OCI-LY3 (cell line): ENCODE measurements at regions not wholly inside any gene's neighbourhood (a gene's known extent, or its start where the extent isn't known, plus 50 kb on each side); places are given as distances from the start of the nearest gene placed in this dataset.

Source experiments
- H2AFZ ChIP-seq: fragments of 200-600, 300-600 bp; shearing (Covaris generic); 2 replicates; pipeline ENCODE4 v1.6.0; 2014; ENCODE audit warnings: antibody characterized with exemption, low read depth, low read length
- H3K27ac ChIP-seq: fragments of 200-600, 300-600 bp; sonication (generic); 2 replicates; pipeline ENCODE4 v1.5.1; 2014; ENCODE audit warnings: mild to moderate bottlenecking, low read length, moderate library complexity, mixed read lengths
- H3K27me3 ChIP-seq: fragments of 200-600, 300-600 bp; sonication (generic); 2 replicates; pipeline ENCODE4 v1.6.1; 2014; ENCODE audit warnings: low read depth, low read length, mixed read lengths
- H3K36me3 ChIP-seq: fragments of 200-600, 300-600 bp; sonication (generic); replicated peaks from 2 replicates; pipeline ENCODE3; 2014; ENCODE audit warnings: low read depth, low read length, mixed read lengths
- H3K4me1 ChIP-seq: fragments of 300-600, 200-600 bp; sonication (generic); 2 replicates; pipeline ENCODE4 v1.6.1; 2014; ENCODE audit warnings: low read length, mixed read lengths
- H3K4me2 ChIP-seq: fragments of 200-600, 300-600 bp; sonication (generic); 2 replicates; pipeline ENCODE4 v1.6.1; 2014; ENCODE audit warnings: low read length, mixed read lengths
- H3K4me3 ChIP-seq: fragments of 300-600, 200-600 bp; sonication (generic); 2 replicates; pipeline ENCODE4 v1.5.1; 2014; ENCODE audit warnings: antibody characterized with exemption, mild to moderate bottlenecking, low read length, moderate library complexity
- H3K79me2 ChIP-seq: fragments of 300-600, 200-600 bp; shearing (Covaris generic); 2 replicates; pipeline ENCODE4 v1.6.1; 2014; ENCODE audit warnings: mild to moderate bottlenecking, low read length, mixed read lengths
- H3K9ac ChIP-seq: fragments of 300-600, 200-600 bp; shearing (Covaris generic); 2 replicates; pipeline ENCODE4 v1.6.0; 2014; ENCODE audit warnings: mild to moderate bottlenecking, low read length, moderate library complexity
- H3K9me3 ChIP-seq: fragments of 200-600, 300-600 bp; shearing (Covaris generic); 2 replicates; pipeline ENCODE4 v1.6.1; 2014; ENCODE audit warnings: low read length, mixed read lengths; ENCODE audit not compliant: insufficient read depth
- H4K20me1 ChIP-seq: fragments of 200-600, 300-600 bp; sonication (generic); 2 replicates; pipeline ENCODE4 v1.6.1; 2016; ENCODE audit warnings: low read length, mixed read lengths; ENCODE audit not compliant: insufficient read depth
- CTCF ChIP-seq: fragments of 200-600, 300-600 bp; sonication (generic); IDR thresholded peaks from 2 replicates; pipeline ENCODE4 v1.5.1; 2014; ENCODE audit warnings: antibody characterized with exemption, low read length, low read depth
- EZH2phosphoT487 ChIP-seq: fragments of 200-600 bp; shearing (Covaris generic); IDR thresholded peaks from 2 replicates; pipeline ENCODE4 v1.6.1; 2018; ENCODE audit warnings: antibody characterized with exemption, mixed run types, low read depth

- Histone ChIP-seq H3K4me3 (no peak overlapping the region), H3K36me3 (no peaks in the 10 kb centered on the region), H3K9me3 (no peaks in the 10 kb centered on the region), H3K27me3 (no peaks in the 10 kb centered on the region), H3K27ac (no peak overlapping the region), H2AFZ (no peak overlapping the region), H3K4me1 (no peaks in the 10 kb centered on the region), H3K9ac (no peak overlapping the region), H3K79me2 (no peaks in the 10 kb centered on the region), H3K4me2 (no peak overlapping the region), H4K20me1 (no peaks in the 10 kb centered on the region)
- TF ChIP-seq CTCF (no peak), EZH2phosphoT487 (no peak)
Measured at GRCh38 chr21:27502801-27503200, 535.9 kb upstream of the ADAMTS5 start.

DNA sequence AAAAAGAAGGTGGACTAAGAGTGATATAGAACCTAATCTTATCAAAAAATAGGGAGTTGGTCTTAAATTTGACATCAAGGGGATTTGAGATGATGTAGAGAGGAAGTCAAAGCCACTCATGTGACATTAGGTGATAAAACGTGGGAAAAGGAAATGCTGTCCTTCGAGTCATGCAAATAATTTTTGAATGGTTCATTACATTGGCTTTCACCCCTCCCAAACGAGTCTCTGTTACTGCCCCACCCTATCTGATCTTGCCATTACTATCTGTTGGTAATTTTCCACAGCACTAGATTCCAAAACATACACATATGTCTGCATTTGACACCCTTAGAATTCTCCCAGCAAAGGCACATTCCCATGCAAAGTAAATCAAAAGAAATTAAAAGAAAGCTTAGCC, 531.1 kb upstream of the ADAMTS5 start:
- Histone ChIP-seq H3K4me3 (no peak overlapping the region), H4K20me1 (no peaks in the 10 kb centered on the region), H3K9ac (no peak overlapping the region), H2AFZ (no peak overlapping the region), H3K27me3 (no peaks in the 10 kb centered on the region), H3K36me3 (no peaks in the 10 kb centered on the region), H3K4me2 (no peak overlapping the region), H3K4me1 (no peaks in the 10 kb centered on the region), H3K9me3 (no peaks in the 10 kb centered on the region), H3K27ac (no peak overlapping the region), H3K79me2 (no peaks in the 10 kb centered on the region)
- TF ChIP-seq EZH2phosphoT487 (no peak), CTCF (no peak)

DNA sequence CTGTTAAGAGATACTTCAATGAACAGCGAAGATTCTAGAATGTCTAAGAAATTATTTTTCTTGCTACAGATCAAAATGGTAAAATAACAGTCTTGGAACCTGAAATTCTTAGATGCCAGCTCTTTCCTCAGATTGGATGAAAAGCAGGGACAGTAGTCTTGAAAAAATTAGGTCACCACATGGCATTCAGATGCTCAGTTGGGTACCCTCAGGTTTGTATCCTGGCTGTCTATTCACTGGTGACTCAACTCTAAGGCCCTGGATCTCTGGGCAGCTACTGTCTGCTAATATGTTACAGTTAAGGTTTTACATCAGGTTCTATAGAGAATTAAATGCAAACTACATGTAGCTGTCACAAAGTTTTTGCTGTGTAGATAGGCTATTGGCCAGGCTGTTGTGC, 528.9 kb upstream of the ADAMTS5 start:
- H3K27ac ChIP-seq: no peak overlapping the region
- no peaks in the 10 kb centered on the region for H3K79me2 ChIP-seq
- H3K27me3 ChIP-seq: no peaks in the 10 kb centered on the region
- no peak overlapping the region for H3K9ac ChIP-seq
- H3K36me3 ChIP-seq: no peaks in the 10 kb centered on the region
- no peak overlapping the region for H3K4me3 ChIP-seq
- no peak overlapping the region for H2AFZ ChIP-seq
- H4K20me1 ChIP-seq: no peaks in the 10 kb centered on the region
- H3K4me2 ChIP-seq: no peak overlapping the region
- no peaks in the 10 kb centered on the region for H3K9me3 ChIP-seq
- H3K4me1 ChIP-seq: no peaks in the 10 kb centered on the region
- TF ChIP-seq CTCF: no peak
- no peak for TF ChIP-seq EZH2phosphoT487

DNA sequence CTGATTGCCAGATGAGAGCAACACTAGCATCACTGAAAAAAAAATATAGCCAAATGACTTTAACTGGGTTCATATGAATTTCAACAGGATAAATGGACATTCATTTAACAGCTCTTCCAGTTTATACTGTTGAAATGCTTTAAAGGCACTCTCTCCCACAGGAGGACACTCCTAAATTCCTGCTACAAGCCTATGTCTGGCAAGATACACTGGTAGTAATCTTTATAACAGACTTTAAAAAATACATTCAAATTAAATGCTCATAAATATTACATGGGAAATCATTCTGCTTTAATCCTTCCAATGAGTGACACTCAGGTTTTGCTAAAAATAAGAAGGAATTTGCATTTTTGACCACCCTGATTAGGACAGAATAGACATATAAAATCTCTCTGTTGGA, 526.7 kb upstream of the ADAMTS5 start:
- no peaks in the 10 kb centered on the region for H3K9me3 ChIP-seq
- H3K36me3 ChIP-seq: no peaks in the 10 kb centered on the region
- H3K79me2 ChIP-seq: no peaks in the 10 kb centered on the region
- H3K4me3 ChIP-seq: no peak overlapping the region
- TF ChIP-seq EZH2phosphoT487: no peak
- TF ChIP-seq CTCF: no peak
- H2AFZ ChIP-seq: no peak overlapping the region
- no peaks in the 10 kb centered on the region for H3K27me3 ChIP-seq
- H3K9ac ChIP-seq: no peak overlapping the region
- no peak overlapping the region for H3K4me2 ChIP-seq
- H3K4me1 ChIP-seq: no peaks in the 10 kb centered on the region
- no peak overlapping the region for H3K27ac ChIP-seq
- H4K20me1 ChIP-seq: no peaks in the 10 kb centered on the region
